GM12864 (cell line): ENCODE measurements at regions not wholly inside any gene's neighbourhood (a gene's known extent, or its start where the extent isn't known, plus 50 kb on each side); places are given as distances from the start of the nearest gene placed in this dataset.

Source experiments
- DNase-seq: peaks from one replicate; pipeline ENCODE4 v3.0.0-alpha.2; 2011; ENCODE audit warnings: low read depth
- H3K4me3 ChIP-seq: 2 replicates; pipeline ENCODE4 v1.5.1; 2011; ENCODE audit warnings: mild to moderate bottlenecking, low read depth, low read length, control low read depth
- CTCF ChIP-seq: IDR thresholded peaks from 2 replicates; pipeline ENCODE4 v1.5.1; 2011; ENCODE audit warnings: low read depth, mild to moderate bottlenecking, moderate library complexity, low read length, control low read depth, inconsistent platforms; ENCODE audit errors: missing control alignments

GRCh38 chr2:14364471-14364870 lies 268.0 kb upstream of the LRATD1 start:
- TF ChIP-seq CTCF, result no peak

DNA sequence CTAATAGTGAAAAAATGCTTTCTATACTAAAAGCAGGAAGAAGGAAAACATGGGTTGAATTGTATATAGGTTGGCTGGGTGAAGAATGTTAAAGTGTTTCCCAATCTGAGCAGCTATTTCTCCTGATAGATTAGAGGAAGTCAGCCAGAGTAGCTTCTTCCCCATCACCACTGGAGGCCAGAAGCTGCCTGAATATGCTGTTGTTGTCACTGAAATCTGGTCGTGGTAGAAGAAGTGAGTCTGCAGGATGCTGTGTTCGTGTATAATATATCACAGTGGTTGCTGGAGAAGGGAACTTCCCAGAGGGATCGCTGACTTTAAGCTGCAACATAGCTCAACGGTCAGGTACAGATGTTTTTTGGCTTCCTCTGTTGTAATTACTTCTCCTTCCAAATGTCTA lies 247.5 kb upstream of the LRATD1 start:
- H3K4me3 ChIP-seq, result no peak overlapping the region
- no peak for DNase-seq
- no peak for TF ChIP-seq CTCF

More at GRCh38 chr2:14364471-14364870, 268.0 kb upstream of the LRATD1 start:
- no peak overlapping the region for H3K4me3 ChIP-seq
- no peak for DNase-seq

DNA sequence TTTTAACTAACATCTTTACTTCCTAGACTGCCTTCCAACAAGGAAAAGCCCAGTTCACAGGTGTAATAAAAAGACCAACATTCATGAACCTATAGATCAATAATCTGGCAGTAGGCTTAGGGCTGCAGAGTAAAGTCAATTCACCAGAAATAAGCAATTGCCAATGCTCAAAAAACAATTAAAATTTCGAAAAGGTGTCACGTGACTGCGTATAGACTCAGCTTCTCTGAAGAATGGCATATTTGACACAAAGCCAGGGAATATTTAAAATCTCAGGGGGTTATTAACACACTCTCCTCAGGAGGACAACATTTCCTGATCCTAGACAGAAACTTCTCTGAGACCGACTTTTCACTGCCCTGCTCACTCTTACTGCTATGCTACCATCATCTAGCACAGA lies 245.2 kb upstream of the LRATD1 start:
- no peak for TF ChIP-seq CTCF
- no peak overlapping the region for H3K4me3 ChIP-seq
- DNase-seq, result no peak

GRCh38 chr2:14388724-14389123 lies 243.8 kb upstream of the LRATD1 start:
- no peak overlapping the region for H3K4me3 ChIP-seq
- no peak for DNase-seq

GRCh38 chr2:14396533-14397083 lies 235.9 kb upstream of the LRATD1 start:
- no peak overlapping the region for H3K4me3 ChIP-seq
- no peak for TF ChIP-seq CTCF
- DNase-seq, result no peak

More at GRCh38 chr2:14388724-14389123, 243.8 kb upstream of the LRATD1 start:
- TF ChIP-seq CTCF, result no peak

DNA sequence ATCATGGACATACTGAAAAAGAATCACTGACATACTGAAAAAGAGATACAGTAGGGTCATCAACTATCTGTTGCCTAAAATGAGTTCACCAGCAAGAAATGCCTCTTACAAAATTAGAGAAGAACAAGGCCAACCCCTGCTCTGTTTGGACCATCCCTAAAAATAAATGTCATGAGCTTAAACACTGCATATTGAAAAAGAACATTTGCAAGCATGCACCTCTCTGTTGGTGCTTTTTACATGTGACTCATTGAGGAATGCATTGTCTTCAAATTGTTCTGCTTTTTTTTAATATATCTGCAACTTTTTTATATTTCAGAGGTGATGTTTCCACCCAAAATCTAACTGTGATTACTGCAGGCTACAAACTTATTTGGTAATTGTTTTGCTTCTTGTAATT lies 233.9 kb upstream of the LRATD1 start:
- TF ChIP-seq CTCF, result no peak
- no peak for DNase-seq
- no peak overlapping the region for H3K4me3 ChIP-seq

DNA sequence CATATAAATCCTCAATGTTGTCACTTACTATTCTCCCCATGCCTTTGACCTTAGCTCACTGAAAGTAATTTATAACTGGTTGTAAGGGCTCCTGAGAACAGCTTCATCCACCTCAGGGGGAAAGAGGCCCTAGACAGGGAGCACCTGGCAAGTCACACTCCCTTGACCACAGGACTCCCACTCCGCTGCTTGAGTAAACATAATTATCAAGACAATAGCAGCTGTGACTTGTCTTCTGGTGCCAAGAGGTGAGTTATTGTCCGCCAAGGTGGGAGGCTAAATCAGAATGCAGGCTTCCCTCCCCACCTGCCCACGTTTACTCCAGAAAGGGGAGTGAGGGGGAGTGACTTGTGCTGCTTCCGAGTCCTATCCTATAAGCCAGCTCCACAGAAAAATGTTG lies 230.6 kb upstream of the LRATD1 start:
- TF ChIP-seq CTCF, result no peak
- H3K4me3 ChIP-seq, result no peak overlapping the region
- no peak for DNase-seq
